Mesendoderm (in vitro differentiated cells): ENCODE measurements at regions not wholly inside any gene's neighbourhood (a gene's known extent, or its start where the extent isn't known, plus 50 kb on each side); places are given as distances from the start of the nearest gene placed in this dataset.

Experiments
- DNase-seq: peaks from one replicate; pipeline ENCODE4 v3.0.0; 2013
- H2AK5ac ChIP-seq: 2 replicates; pipeline ENCODE4 v1.6.1; 2013; ENCODE audit warnings: low read length, inconsistent platforms
- H2BK120ac ChIP-seq: 2 replicates; pipeline ENCODE4 v1.6.1; 2013; ENCODE audit warnings: low read depth, mild to moderate bottlenecking, low read length, moderate library complexity, mixed read lengths
- H2BK15ac ChIP-seq: replicated peaks from 2 replicates; pipeline ENCODE4 v1.6.1; 2013; ENCODE audit warnings: low read depth, mild to moderate bottlenecking, moderate library complexity
- H2BK5ac ChIP-seq: 2 replicates; pipeline ENCODE4 v1.6.1; 2013; ENCODE audit warnings: low read length, inconsistent platforms
- H3K18ac ChIP-seq: 2 replicates; pipeline ENCODE4 v1.6.1; 2013; ENCODE audit warnings: mild to moderate bottlenecking, low read length, mixed read lengths
- H3K23ac ChIP-seq: one replicate; pipeline ENCODE4 v1.6.1; 2013; ENCODE audit warnings: low read length
- H3K27ac ChIP-seq: 2 replicates; pipeline ENCODE4 v1.5.1; 2013; ENCODE audit warnings: low read depth, mild to moderate bottlenecking, inconsistent platforms, low read length, moderate library complexity
- H3K27me3 ChIP-seq: 2 replicates; pipeline ENCODE4 v1.6.1; 2013; ENCODE audit warnings: low read length, control low read depth, mild to moderate bottlenecking, inconsistent platforms; ENCODE audit not compliant: insufficient read depth, poor library complexity
- H3K36me3 ChIP-seq: 2 replicates; pipeline ENCODE4 v1.6.1; 2013; ENCODE audit warnings: low read length, inconsistent platforms; ENCODE audit not compliant: control insufficient read depth, insufficient read depth
- H3K4ac ChIP-seq: one replicate; pipeline ENCODE4 v1.6.1; 2013; ENCODE audit warnings: low read depth, mild to moderate bottlenecking, low read length, moderate library complexity
- H3K4me1 ChIP-seq: 2 replicates; pipeline ENCODE4 v1.6.1; 2013; ENCODE audit warnings: low read depth, low read length, inconsistent platforms; ENCODE audit not compliant: control insufficient read depth
- H3K4me2 ChIP-seq: 2 replicates; pipeline ENCODE4 v1.6.1; 2013; ENCODE audit warnings: low read length
- H3K4me3 ChIP-seq: 2 replicates; pipeline ENCODE4 v1.5.1; 2013; ENCODE audit warnings: mild to moderate bottlenecking, low read length
- H3K56ac ChIP-seq: one replicate; pipeline ENCODE4 v1.6.1; 2013; ENCODE audit warnings: low read length
- H3K79me1 ChIP-seq: 2 replicates; pipeline ENCODE4 v1.6.1; 2013; ENCODE audit warnings: low read length, inconsistent platforms
- H3K79me2 ChIP-seq: 2 replicates; pipeline ENCODE4 v1.6.1; 2013; ENCODE audit warnings: mild to moderate bottlenecking, low read length; ENCODE audit not compliant: control insufficient read depth, insufficient read depth
- H3K9ac ChIP-seq: 2 replicates; pipeline ENCODE4 v1.6.1; 2013; ENCODE audit warnings: low read length, inconsistent platforms
- H4K5ac ChIP-seq: one replicate; pipeline ENCODE4 v1.6.1; 2013; ENCODE audit warnings: low read length
- H4K8ac ChIP-seq: one replicate; pipeline ENCODE4 v1.6.1; 2013; ENCODE audit warnings: low read depth, mild to moderate bottlenecking, control low read depth, low read length, moderate library complexity
- WGBS: extraction: QIAGEN DNeasy Blood & Tissue Kit; methylation state at CpG from one replicate; pipeline ENCODE4 v1.1.7; 2013; ENCODE audit warnings: low lambda C conversion rate, missing lambda C conversion rate; ENCODE audit not compliant: insufficient coverage; ENCODE audit errors: extremely low coverage; 5-methylcytosine and 5-hydroxymethylcytosine counted together

- H3K9ac ChIP-seq = no peak overlapping the region
- H3K56ac ChIP-seq = no peak overlapping the region
- H3K4me3 ChIP-seq = no peak overlapping the region
- no peaks in the 10 kb centered on the region for H3K27me3 ChIP-seq
- no peak overlapping the region for H4K8ac ChIP-seq
- no peak overlapping the region for H2AK5ac ChIP-seq
- H3K23ac ChIP-seq = no peak overlapping the region
- H3K79me1 ChIP-seq = no peaks in the 10 kb centered on the region
- H3K36me3 ChIP-seq = no peaks in the 10 kb centered on the region
- H3K4ac ChIP-seq = no peak overlapping the region
- DNase-seq = no peak
- H3K27ac ChIP-seq = no peak overlapping the region
- H3K18ac ChIP-seq = no peak overlapping the region
- no peak overlapping the region for H4K5ac ChIP-seq
- H3K4me1 ChIP-seq = no peaks in the 10 kb centered on the region
- H3K4me2 ChIP-seq = no peak overlapping the region
- no peak overlapping the region for H2BK5ac ChIP-seq
- H3K79me2 ChIP-seq = no peaks in the 10 kb centered on the region
- no CpG with 5 or more reads among the region's 6 CpGs for WGBS
- no peak overlapping the region for H2BK120ac ChIP-seq
- H2BK15ac ChIP-seq = no peak overlapping the region
Measured at GRCh38 chr6:149249370-149250357, 67.8 kb upstream of the TAB2 start.

GRCh38 chr6:149250951-149251350 lies 66.6 kb upstream of the TAB2 start:
- Histone ChIP-seq H3K4ac (no peak overlapping the region), H2BK120ac (no peak overlapping the region), H3K4me3 (no peak overlapping the region), H3K79me2 (no peaks in the 10 kb centered on the region), H4K5ac (no peak overlapping the region), H2AK5ac (no peak overlapping the region), H3K27ac (no peak overlapping the region), H4K8ac (no peak overlapping the region), H3K56ac (no peak overlapping the region), H3K36me3 (no peaks in the 10 kb centered on the region), H2BK15ac (no peak overlapping the region), H3K4me1 (no peaks in the 10 kb centered on the region), H3K23ac (no peak overlapping the region), H2BK5ac (no peak overlapping the region), H3K79me1 (no peaks in the 10 kb centered on the region), H3K27me3 (no peaks in the 10 kb centered on the region), H3K18ac (no peak overlapping the region), H3K4me2 (no peak overlapping the region), H3K9ac (no peak overlapping the region)
- DNase-seq = no peak
- WGBS = no CpG with 5 or more reads among the region's 8 CpGs

- H3K23ac ChIP-seq = no peak overlapping the region
- H3K4me1 ChIP-seq = no peaks in the 10 kb centered on the region
- H3K27ac ChIP-seq = no peak overlapping the region
- H3K4me3 ChIP-seq = no peak overlapping the region
- H2BK5ac ChIP-seq = no peak overlapping the region
- no peaks in the 10 kb centered on the region for H3K79me1 ChIP-seq
- H3K4ac ChIP-seq = no peak overlapping the region
- WGBS = no CpG with 5 or more reads among the region's 3 CpGs
- no peaks in the 10 kb centered on the region for H3K27me3 ChIP-seq
- H3K79me2 ChIP-seq = no peaks in the 10 kb centered on the region
- H3K9ac ChIP-seq = no peak overlapping the region
- no peak overlapping the region for H3K4me2 ChIP-seq
- H4K5ac ChIP-seq = no peak overlapping the region
- H3K56ac ChIP-seq = no peak overlapping the region
- no peak for DNase-seq
- H2AK5ac ChIP-seq = no peak overlapping the region
- H2BK15ac ChIP-seq = no peak overlapping the region
- no peaks in the 10 kb centered on the region for H3K36me3 ChIP-seq
- H4K8ac ChIP-seq = no peak overlapping the region
- no peak overlapping the region for H3K18ac ChIP-seq
- no peak overlapping the region for H2BK120ac ChIP-seq
Measured at GRCh38 chr6:149252622-149253021, 64.9 kb upstream of the TAB2 start.

- Histone ChIP-seq H3K36me3 (no peaks in the 10 kb centered on the region), H3K27me3 (no peaks in the 10 kb centered on the region), H2BK5ac (no peak overlapping the region), H3K4me1 (peaks cover 2% of the 10 kb centered on the region), H3K4ac (no peak overlapping the region), H3K4me3 (no peak overlapping the region), H2AK5ac (no peak overlapping the region), H4K8ac (no peak overlapping the region), H3K18ac (no peak overlapping the region), H3K27ac (no peak overlapping the region), H3K9ac (no peak overlapping the region), H3K79me1 (no peaks in the 10 kb centered on the region), H3K23ac (no peak overlapping the region), H2BK15ac (no peak overlapping the region), H2BK120ac (no peak overlapping the region), H3K79me2 (no peaks in the 10 kb centered on the region), H3K56ac (no peak overlapping the region), H4K5ac (no peak overlapping the region), H3K4me2 (no peak overlapping the region)
- no CpG with 5 or more reads among the region's 2 CpGs for WGBS
- no peak for DNase-seq
Measured at GRCh38 chr6:149254253-149254652, 63.3 kb upstream of the TAB2 start.

- H3K27me3 ChIP-seq = no peaks in the 10 kb centered on the region
- no peak overlapping the region for H4K5ac ChIP-seq
- H3K4me3 ChIP-seq = no peak overlapping the region
- H3K23ac ChIP-seq = no peak overlapping the region
- H3K18ac ChIP-seq = no peak overlapping the region
- H4K8ac ChIP-seq = no peak overlapping the region
- H3K9ac ChIP-seq = no peak overlapping the region
- no peak overlapping the region for H3K56ac ChIP-seq
- H3K36me3 ChIP-seq = no peaks in the 10 kb centered on the region
- DNase-seq = no peak
- no CpG with 5 or more reads among the region's 2 CpGs for WGBS
- H2BK5ac ChIP-seq = no peak overlapping the region
- H3K79me2 ChIP-seq = no peaks in the 10 kb centered on the region
- H3K4ac ChIP-seq = no peak overlapping the region
- H3K4me1 ChIP-seq = peaks cover 2% of the 10 kb centered on the region
- H2BK15ac ChIP-seq = no peak overlapping the region
- no peak overlapping the region for H3K4me2 ChIP-seq
- no peaks in the 10 kb centered on the region for H3K79me1 ChIP-seq
- no peak overlapping the region for H2AK5ac ChIP-seq
- no peak overlapping the region for H2BK120ac ChIP-seq
- H3K27ac ChIP-seq = no peak overlapping the region
Measured at GRCh38 chr6:149259753-149260152, 57.8 kb upstream of the TAB2 start.
